ENCODE measurements at regions not wholly inside any gene's neighbourhood (a gene's known extent, or its start where the extent isn't known, plus 50 kb on each side); places are given as distances from the start of the nearest gene placed in this dataset.
"Not testable (repeated sequence)": the region's sequence is repeated elsewhere in the genome, so short reads cannot be mapped to it uniquely, and the experiment has no call there.

- not testable (repeated sequence) for H3K4me2 ChIP-seq (ENCODE audit: insufficient read depth, low read length, poor library complexity, severe bottlenecking); H3K18ac ChIP-seq (ENCODE audit: low read length); H3K79me1 ChIP-seq (ENCODE audit: low read depth, low read length); H2BK15ac ChIP-seq (ENCODE audit: low read length); DNase-seq (ENCODE audit: low spot score); H3K27ac ChIP-seq (replicated peaks; ENCODE audit: low read length); H4K91ac ChIP-seq (ENCODE audit: low read depth, low read length, poor library complexity); H3K9me3 ChIP-seq (replicated peaks in 1 of 2; ENCODE audit: control insufficient read depth in 2 of 2, insufficient read depth in 1 of 2, low read depth in 1 of 2, low read length in 2 of 2); H3K14ac ChIP-seq (ENCODE audit: low read length); H3K9ac ChIP-seq (ENCODE audit: low read depth, low read length, poor library complexity); H3K36me3 ChIP-seq (replicated peaks in 1 of 2; ENCODE audit: control insufficient read depth in 2 of 2, insufficient read depth in 2 of 2, low read length in 2 of 2); H2BK5ac ChIP-seq (ENCODE audit: low read length); H3K4me1 ChIP-seq (ENCODE audit: control insufficient read depth in 2 of 2, insufficient read depth in 1 of 2, low read depth in 1 of 2, low read length in 2 of 2); H3K27me3 ChIP-seq (ENCODE audit: control insufficient read depth in 3 of 3, insufficient read depth in 3 of 3, low read depth in 1 of 3, low read length in 3 of 3); H4K8ac ChIP-seq (ENCODE audit: low read depth, low read length); H2AK5ac ChIP-seq (ENCODE audit: low read depth, low read length); H3K23ac ChIP-seq (ENCODE audit: low read depth, low read length, poor library complexity); H2BK12ac ChIP-seq (ENCODE audit: low read length); H3K4ac ChIP-seq (ENCODE audit: low read length); H2AFZ ChIP-seq (ENCODE audit: low read length); H3K4me3 ChIP-seq (ENCODE audit: low read length in 2 of 2); H2BK120ac ChIP-seq (ENCODE audit: low read depth, low read length)
- WGBS, 2 donors (ENCODE audit: extremely low coverage in 2 of 2, insufficient read length in 2 of 2, insufficient replicate concordance in 1 of 2) = no CpG with 5 or more reads among the region's 7 CpGs
These were observed 338.1 kb downstream of the ANAPC1 start for GRCh38 chr2:111545723-111546431.

GRCh38 chr2:111546578-111546977, 337.4 kb downstream of the ANAPC1 start:
- no CpG with 5 or more reads among the region's 5 CpGs for WGBS, 2 donors (ENCODE audit: extremely low coverage in 2 of 2, insufficient read length in 2 of 2, insufficient replicate concordance in 1 of 2)
- not testable (repeated sequence) for H3K14ac ChIP-seq (ENCODE audit: low read length); H3K9ac ChIP-seq (ENCODE audit: low read depth, low read length, poor library complexity); H3K79me1 ChIP-seq (ENCODE audit: low read depth, low read length); H3K9me3 ChIP-seq (replicated peaks in 1 of 2; ENCODE audit: control insufficient read depth in 2 of 2, insufficient read depth in 1 of 2, low read depth in 1 of 2, low read length in 2 of 2); H3K4me2 ChIP-seq (ENCODE audit: insufficient read depth, low read length, poor library complexity, severe bottlenecking); H2BK12ac ChIP-seq (ENCODE audit: low read length); H3K18ac ChIP-seq (ENCODE audit: low read length); H2BK5ac ChIP-seq (ENCODE audit: low read length); H4K8ac ChIP-seq (ENCODE audit: low read depth, low read length); H2BK15ac ChIP-seq (ENCODE audit: low read length); H3K27me3 ChIP-seq (ENCODE audit: control insufficient read depth in 3 of 3, insufficient read depth in 3 of 3, low read depth in 1 of 3, low read length in 3 of 3); H3K27ac ChIP-seq (replicated peaks; ENCODE audit: low read length); H3K4me1 ChIP-seq (ENCODE audit: control insufficient read depth in 2 of 2, insufficient read depth in 1 of 2, low read depth in 1 of 2, low read length in 2 of 2); H4K91ac ChIP-seq (ENCODE audit: low read depth, low read length, poor library complexity); H3K23ac ChIP-seq (ENCODE audit: low read depth, low read length, poor library complexity); H3K4ac ChIP-seq (ENCODE audit: low read length); H3K4me3 ChIP-seq (ENCODE audit: low read length in 2 of 2); H2AFZ ChIP-seq (ENCODE audit: low read length); H2AK5ac ChIP-seq (ENCODE audit: low read depth, low read length); H3K36me3 ChIP-seq (replicated peaks in 1 of 2; ENCODE audit: control insufficient read depth in 2 of 2, insufficient read depth in 2 of 2, low read length in 2 of 2); H2BK120ac ChIP-seq (ENCODE audit: low read depth, low read length); DNase-seq (ENCODE audit: low spot score)

GRCh38 chr2:111549174-111549573, 334.8 kb downstream of the ANAPC1 start:
- not testable (repeated sequence) for H3K4me3 ChIP-seq (ENCODE audit: low read length in 2 of 2); H4K8ac ChIP-seq (ENCODE audit: low read depth, low read length); H3K4me2 ChIP-seq (ENCODE audit: insufficient read depth, low read length, poor library complexity, severe bottlenecking); H3K18ac ChIP-seq (ENCODE audit: low read length); H3K4ac ChIP-seq (ENCODE audit: low read length); DNase-seq (ENCODE audit: low spot score); H3K79me1 ChIP-seq (ENCODE audit: low read depth, low read length); H3K23ac ChIP-seq (ENCODE audit: low read depth, low read length, poor library complexity); H2BK120ac ChIP-seq (ENCODE audit: low read depth, low read length); H3K14ac ChIP-seq (ENCODE audit: low read length); H4K91ac ChIP-seq (ENCODE audit: low read depth, low read length, poor library complexity); H3K4me1 ChIP-seq (ENCODE audit: control insufficient read depth in 2 of 2, insufficient read depth in 1 of 2, low read depth in 1 of 2, low read length in 2 of 2); H2AFZ ChIP-seq (ENCODE audit: low read length); H2BK12ac ChIP-seq (ENCODE audit: low read length); H3K9me3 ChIP-seq (replicated peaks in 1 of 2; ENCODE audit: control insufficient read depth in 2 of 2, insufficient read depth in 1 of 2, low read depth in 1 of 2, low read length in 2 of 2); H3K36me3 ChIP-seq (replicated peaks in 1 of 2; ENCODE audit: control insufficient read depth in 2 of 2, insufficient read depth in 2 of 2, low read length in 2 of 2); H2BK5ac ChIP-seq (ENCODE audit: low read length); H3K27ac ChIP-seq (replicated peaks; ENCODE audit: low read length); H3K9ac ChIP-seq (ENCODE audit: low read depth, low read length, poor library complexity); H2BK15ac ChIP-seq (ENCODE audit: low read length); H2AK5ac ChIP-seq (ENCODE audit: low read depth, low read length); H3K27me3 ChIP-seq (ENCODE audit: control insufficient read depth in 3 of 3, insufficient read depth in 3 of 3, low read depth in 1 of 3, low read length in 3 of 3)
- no CpG with 5 or more reads among the region's 2 CpGs for WGBS, 2 donors (ENCODE audit: extremely low coverage in 2 of 2, insufficient read length in 2 of 2, insufficient replicate concordance in 1 of 2)

- not testable (repeated sequence) for H2AFZ ChIP-seq (ENCODE audit: low read length); H2BK5ac ChIP-seq (ENCODE audit: low read length); H3K14ac ChIP-seq (ENCODE audit: low read length); DNase-seq (ENCODE audit: low spot score); H2AK5ac ChIP-seq (ENCODE audit: low read depth, low read length); H4K8ac ChIP-seq (ENCODE audit: low read depth, low read length); H3K23ac ChIP-seq (ENCODE audit: low read depth, low read length, poor library complexity); H3K9me3 ChIP-seq (replicated peaks in 1 of 2; ENCODE audit: control insufficient read depth in 2 of 2, insufficient read depth in 1 of 2, low read depth in 1 of 2, low read length in 2 of 2); H3K27ac ChIP-seq (replicated peaks; ENCODE audit: low read length); H3K36me3 ChIP-seq (replicated peaks in 1 of 2; ENCODE audit: control insufficient read depth in 2 of 2, insufficient read depth in 2 of 2, low read length in 2 of 2); H2BK120ac ChIP-seq (ENCODE audit: low read depth, low read length); H2BK12ac ChIP-seq (ENCODE audit: low read length); H3K4me2 ChIP-seq (ENCODE audit: insufficient read depth, low read length, poor library complexity, severe bottlenecking); H2BK15ac ChIP-seq (ENCODE audit: low read length); H3K9ac ChIP-seq (ENCODE audit: low read depth, low read length, poor library complexity); H3K4me3 ChIP-seq (ENCODE audit: low read length in 2 of 2); H4K91ac ChIP-seq (ENCODE audit: low read depth, low read length, poor library complexity); H3K79me1 ChIP-seq (ENCODE audit: low read depth, low read length); H3K18ac ChIP-seq (ENCODE audit: low read length); H3K4ac ChIP-seq (ENCODE audit: low read length); H3K27me3 ChIP-seq (ENCODE audit: control insufficient read depth in 3 of 3, insufficient read depth in 3 of 3, low read depth in 1 of 3, low read length in 3 of 3); H3K4me1 ChIP-seq (ENCODE audit: control insufficient read depth in 2 of 2, insufficient read depth in 1 of 2, low read depth in 1 of 2, low read length in 2 of 2)
- no CpG with 5 or more reads among the region's 2 CpGs for WGBS, 2 donors (ENCODE audit: extremely low coverage in 2 of 2, insufficient read length in 2 of 2, insufficient replicate concordance in 1 of 2)
These were observed 332.6 kb downstream of the ANAPC1 start for GRCh38 chr2:111551428-111551827.

Measured in neuronal stem cell (in vitro differentiated cells).